Hematopoietic multipotent progenitor cell (in vitro differentiated cells): ENCODE measurements at regions not wholly inside any gene's neighbourhood (a gene's known extent, or its start where the extent isn't known, plus 50 kb on each side); places are given as distances from the start of the nearest gene placed in this dataset.
"Not testable (repeated sequence)": the region's sequence is repeated elsewhere in the genome, so short reads cannot be mapped to it uniquely, and the experiment has no call there.

ENCODE experiments used
- DNase-seq, 3 donors: peaks; one replicate each; pipeline ENCODE4 v3.0.0-alpha.2; 2011 to 2015; ENCODE audit warnings: low read depth in 2 of 3, low spot score in 2 of 3

DNA sequence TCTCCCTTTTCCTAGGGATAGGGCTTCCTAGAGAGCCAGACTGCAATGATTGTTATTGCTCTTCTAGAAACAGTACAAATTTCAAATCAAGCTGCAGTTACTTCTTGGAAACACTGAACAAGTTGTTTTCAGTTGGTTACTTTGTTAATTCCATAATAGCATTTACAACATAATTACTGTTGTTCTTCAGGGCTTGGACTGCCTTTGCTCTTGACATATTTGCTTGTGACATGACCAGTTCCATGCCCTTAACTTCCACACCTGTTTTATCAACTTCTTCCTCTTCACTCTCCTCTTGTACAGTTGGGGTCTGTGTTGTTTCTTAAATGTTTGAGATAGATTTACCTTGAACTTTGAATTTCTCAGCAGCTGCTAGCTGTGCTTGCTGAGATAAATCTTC, 104.4 kb downstream of the SEC23IP start:
- DNase-seq, result no peak

GRCh38 chr10:119997429-119997828, 104.9 kb downstream of the SEC23IP start:
- DNase-seq, result no peak

- DNase-seq, result no peak
These were observed 110.3 kb downstream of the SEC23IP start for GRCh38 chr10:120002785-120003184.

DNA sequence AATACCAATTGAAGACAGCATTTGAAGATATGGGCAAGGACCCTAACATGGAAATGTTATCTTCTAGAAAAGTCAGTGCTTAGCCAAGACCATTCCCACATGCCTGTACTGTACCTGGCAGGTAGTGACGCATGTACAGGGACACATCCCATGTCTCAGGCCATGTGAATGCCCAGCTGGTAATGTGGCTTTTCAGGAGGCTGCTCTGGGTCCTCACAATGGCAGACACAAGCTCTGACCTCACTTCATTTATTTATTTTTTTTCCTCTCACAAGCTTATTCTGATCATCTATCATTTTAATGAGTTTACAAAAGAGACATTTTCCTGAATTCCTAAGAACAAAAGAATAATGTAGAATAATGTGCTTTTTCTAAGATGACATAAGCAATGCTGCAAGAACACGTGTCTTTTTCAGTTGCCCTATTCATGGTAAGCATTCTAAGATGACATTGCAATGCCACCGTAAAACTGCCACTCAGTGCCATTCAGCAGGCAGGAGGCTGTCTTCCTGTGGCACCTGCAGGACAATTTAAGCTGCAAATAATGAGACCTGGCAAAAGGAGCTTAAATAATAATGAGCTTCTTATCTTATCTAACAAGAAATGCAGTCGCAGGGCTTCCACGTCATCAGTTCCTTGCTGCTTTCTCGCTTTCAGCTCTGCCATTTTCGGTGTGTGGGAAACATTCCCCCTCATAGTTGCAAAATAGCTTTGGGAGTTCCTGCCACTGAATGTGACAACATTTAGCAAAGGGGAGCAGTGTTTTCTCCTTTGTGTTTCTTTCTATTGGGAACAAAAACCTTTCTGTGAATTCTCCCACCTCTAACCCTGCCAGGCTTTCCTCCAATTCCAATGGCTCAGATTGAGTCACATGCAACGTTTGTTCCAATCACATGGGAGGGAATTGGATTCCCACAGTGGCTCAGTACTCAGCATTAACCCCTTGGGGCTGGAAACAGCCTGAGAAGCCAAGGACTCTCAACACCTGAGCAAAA, 113.0 kb downstream of the SEC23IP start:
- no peak for DNase-seq

GRCh38 chr10:120007261-120007660, 114.7 kb downstream of the SEC23IP start:
- DNase-seq, result no peak

GRCh38 chr10:120011359-120012130, 119.0 kb downstream of the SEC23IP start:
- no peak for DNase-seq

DNA sequence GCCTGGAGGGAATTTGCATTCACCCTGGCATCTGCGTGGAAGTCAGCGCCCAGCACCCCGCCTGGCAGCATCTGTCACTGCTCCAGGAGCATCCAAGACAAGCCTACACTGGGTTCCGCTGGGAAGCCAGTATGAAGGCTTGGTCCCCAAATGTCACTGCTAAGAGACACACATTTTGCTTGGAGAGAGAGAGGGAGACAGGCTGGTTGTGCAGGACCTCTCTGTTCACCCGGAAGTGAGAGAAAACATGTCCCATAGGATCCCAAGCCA, 119.5 kb downstream of the SEC23IP start:
- DNase-seq, result no peak

- DNase-seq, result no peak
These were observed 120.0 kb downstream of the SEC23IP start for GRCh38 chr10:120012566-120012965.

DNA sequence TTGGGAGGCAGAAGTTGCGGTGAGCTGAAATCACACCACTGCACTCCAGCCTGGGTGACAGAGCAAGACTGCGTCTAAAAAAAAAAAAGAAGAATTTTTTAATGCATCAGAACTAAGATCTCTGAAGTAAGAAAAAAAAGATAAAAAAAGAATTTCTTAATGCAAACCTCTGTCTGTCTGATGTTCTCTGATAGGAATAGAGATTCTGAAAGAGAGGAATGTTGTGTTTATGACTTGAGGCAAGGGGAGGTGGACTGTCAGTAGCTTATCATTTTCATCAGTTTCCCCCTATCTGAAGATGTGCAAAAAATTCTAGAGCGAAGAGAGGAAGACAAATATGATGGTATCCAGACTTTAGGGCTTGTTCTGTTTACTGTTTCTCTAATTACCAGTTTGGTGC, 121.5 kb downstream of the SEC23IP start:
- DNase-seq, result no peak

DNA sequence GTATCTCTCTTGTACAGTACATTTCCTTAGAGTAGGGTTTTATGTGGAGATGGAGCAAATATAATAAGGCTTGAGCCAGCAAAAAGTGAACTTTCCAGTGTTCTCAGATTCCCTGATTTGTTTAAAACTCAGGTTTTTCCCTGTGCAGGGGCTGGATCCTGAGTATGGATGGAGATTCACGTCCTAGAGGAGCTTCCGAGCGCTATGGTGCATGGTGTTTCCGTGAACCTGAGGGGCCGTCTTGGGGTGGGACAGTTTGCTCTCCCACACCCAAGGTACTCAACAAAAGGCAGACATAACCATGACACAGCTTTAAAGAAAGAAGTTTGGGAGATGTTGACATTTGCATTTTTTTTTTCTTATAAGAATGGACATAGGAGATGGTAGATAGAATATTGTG, 122.5 kb downstream of the SEC23IP start:
- no peak for DNase-seq

- no peak for DNase-seq
These were observed 124.4 kb downstream of the SEC23IP start for GRCh38 chr10:120016906-120017305.

GRCh38 chr10:120017733-120018417, 125.3 kb downstream of the SEC23IP start:
- DNase-seq, result no peak

DNA sequence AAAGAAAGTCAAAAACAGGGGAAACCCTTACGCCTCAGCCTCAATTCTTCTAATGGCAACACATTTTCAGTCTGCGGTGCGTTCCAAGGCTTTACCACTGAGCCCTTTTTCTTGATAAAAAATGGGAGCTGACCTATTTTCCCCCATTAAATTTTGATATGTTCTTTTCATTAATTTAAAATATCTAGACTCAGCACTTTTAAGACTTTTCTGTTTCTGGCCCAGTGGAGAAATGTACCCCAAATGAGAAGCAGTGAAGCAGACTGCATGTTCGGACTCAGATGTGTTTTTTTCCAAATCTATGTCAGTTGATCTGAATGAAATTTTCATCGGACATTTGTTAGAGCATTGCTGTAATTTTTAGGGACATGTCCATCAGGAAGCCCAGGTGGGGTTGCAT, 126.2 kb downstream of the SEC23IP start:
- DNase-seq, result no peak

- DNase-seq, result no peak
These were observed 127.0 kb downstream of the SEC23IP start for GRCh38 chr10:120019568-120019967.

DNA sequence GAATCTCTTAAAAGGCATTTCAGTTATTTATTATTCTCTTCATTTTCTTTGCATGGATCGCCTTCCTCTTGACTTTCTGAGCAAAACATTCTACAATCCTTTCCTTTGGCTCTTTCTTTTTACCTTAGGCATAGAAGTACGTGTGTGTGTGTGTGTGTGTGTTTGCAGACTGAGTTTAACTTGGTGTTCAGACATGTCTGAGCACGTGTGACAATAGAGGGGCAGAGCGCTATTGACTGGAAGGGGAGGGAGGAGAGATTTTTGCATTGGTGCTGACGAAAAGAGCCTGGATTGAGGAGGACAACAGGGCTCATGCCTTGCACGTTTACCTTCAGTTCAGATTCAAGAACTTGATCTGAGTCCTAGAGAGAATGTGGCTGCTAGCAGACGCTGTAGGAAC, 129.8 kb downstream of the SEC23IP start:
- DNase-seq, result no peak

GRCh38 chr10:120034236-120034635, 141.7 kb downstream of the SEC23IP start:
- DNase-seq, result no peak

DNA sequence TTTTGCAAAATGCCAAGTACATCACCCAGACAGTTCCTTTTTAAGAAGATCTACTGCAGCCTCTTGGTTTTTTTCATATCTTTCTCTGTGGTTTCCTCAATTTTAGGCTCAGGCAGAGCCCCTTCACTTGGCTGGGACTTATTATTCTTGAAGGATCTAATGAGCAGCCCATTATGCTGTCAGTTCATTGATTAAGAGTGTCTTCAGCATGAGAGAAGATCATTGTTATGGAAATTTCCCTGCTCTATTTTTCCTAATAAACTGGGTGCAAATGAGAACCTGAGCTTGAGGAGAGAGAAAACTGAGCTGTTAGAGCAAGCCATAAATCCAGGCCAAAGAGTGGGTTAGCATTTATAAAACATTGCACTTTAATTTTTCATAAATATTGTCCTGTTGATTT, 146.5 kb downstream of the SEC23IP start:
- DNase-seq, result no peak

GRCh38 chr10:120039826-120040225, 147.3 kb downstream of the SEC23IP start:
- DNase-seq, result no peak

DNA sequence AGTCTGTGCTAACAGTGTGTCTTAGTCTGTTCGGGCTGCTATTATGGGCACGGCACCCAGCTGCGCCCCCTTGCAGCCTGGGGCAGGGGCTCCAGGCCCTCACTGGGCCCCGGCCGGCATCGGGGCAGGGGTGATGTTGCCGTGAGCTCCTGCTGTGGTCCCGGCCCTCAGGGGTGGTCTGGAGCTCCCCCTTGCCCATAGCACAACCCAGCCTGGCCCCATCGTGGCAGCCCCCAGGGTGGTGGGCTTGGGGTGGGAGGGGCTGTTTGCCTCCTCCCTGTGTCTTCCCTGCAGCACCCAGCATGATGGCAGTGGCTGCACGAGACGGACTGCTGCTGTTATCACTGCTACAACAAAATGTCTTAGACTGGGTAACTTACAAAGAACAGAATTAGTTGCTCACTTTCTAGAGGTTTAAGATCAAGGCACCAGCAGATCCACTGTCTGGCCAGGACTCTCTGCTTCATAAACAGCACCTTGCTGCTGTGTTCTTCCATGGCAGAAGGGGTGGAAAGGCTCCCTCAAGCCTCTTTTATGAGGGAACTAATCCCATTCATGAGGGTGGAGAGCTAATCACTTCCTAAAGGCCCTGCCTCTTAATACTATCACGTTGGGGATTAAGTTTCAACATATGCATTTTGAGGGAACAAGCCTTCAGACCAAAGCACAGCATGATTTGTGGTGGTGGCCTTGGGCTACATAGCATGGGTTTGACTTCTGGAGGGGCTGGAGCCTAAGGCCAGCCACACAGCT, 149.5 kb downstream of the SEC23IP start:
- DNase-seq, result no peak

GRCh38 chr10:120042705-120043104, 150.2 kb downstream of the SEC23IP start:
- DNase-seq, result no peak

GRCh38 chr10:120047373-120047772, 154.8 kb downstream of the SEC23IP start:
- DNase-seq, result not testable (repeated sequence)
